DMS53 (cell line): ENCODE measurements at regions not wholly inside any gene's neighbourhood (a gene's known extent, or its start where the extent isn't known, plus 50 kb on each side); places are given as distances from the start of the nearest gene placed in this dataset.

Experiments used
- DNase-seq: peaks from one replicate; lab custom pipeline; 2025; lab: John Stamatoyannopoulos, UW

GRCh38 chr6:141088171-141088570 lies 1044.6 kb upstream of the GJE1 start:
- no peak for DNase-seq

- peak; percentile 62 for DNase-seq
Measured at GRCh38 chr6:141077355-141078333, 1055.1 kb upstream of the GJE1 start.

- no peak for DNase-seq
Measured at GRCh38 chr6:141057761-141058160, 1075.0 kb upstream of the GJE1 start.

- DNase-seq = no peak
Measured at GRCh38 chr6:141056945-141057625, 1075.6 kb upstream of the GJE1 start.

- no peak for DNase-seq
Measured at GRCh38 chr6:141050471-141050870, 1082.3 kb upstream of the GJE1 start.

GRCh38 chr6:141048451-141048850 lies 1084.3 kb upstream of the GJE1 start:
- DNase-seq = no peak

GRCh38 chr6:141046496-141046895 lies 1086.2 kb upstream of the GJE1 start:
- DNase-seq = peak; percentile 15

GRCh38 chr6:141041596-141042087 lies 1091.1 kb upstream of the GJE1 start:
- no peak for DNase-seq

GRCh38 chr6:141035312-141036200 lies 1097.2 kb upstream of the GJE1 start:
- no peak for DNase-seq

GRCh38 chr6:141033101-141033500 lies 1099.6 kb upstream of the GJE1 start:
- no peak for DNase-seq

GRCh38 chr6:141029908-141030307 lies 1102.8 kb upstream of the GJE1 start:
- DNase-seq = no peak

- DNase-seq = no peak
Measured at GRCh38 chr6:141028791-141029280, 1103.9 kb upstream of the GJE1 start.

GRCh38 chr6:141026504-141026903 lies 1106.2 kb upstream of the GJE1 start:
- peak; percentile 73 for DNase-seq

GRCh38 chr6:141024526-141024925 lies 1108.2 kb upstream of the GJE1 start:
- DNase-seq = no peak

GRCh38 chr6:141017941-141018340 lies 1114.8 kb upstream of the GJE1 start:
- no peak for DNase-seq

- DNase-seq = no peak
Measured at GRCh38 chr6:141000917-141001316, 1131.8 kb upstream of the GJE1 start.

GRCh38 chr6:140993515-140993914 lies 1139.2 kb upstream of the GJE1 start:
- DNase-seq = no peak

- no peak for DNase-seq
Measured at GRCh38 chr6:140992678-140993077, 1140.0 kb upstream of the GJE1 start.

- DNase-seq = peak; percentile 9
Measured at GRCh38 chr6:140988780-140989179, 1143.9 kb upstream of the GJE1 start.

GRCh38 chr6:140987364-140988155 lies 1145.2 kb upstream of the GJE1 start:
- DNase-seq = no peak
